IMR-90 (cell line): ENCODE measurements at regions not wholly inside any gene's neighbourhood (a gene's known extent, or its start where the extent isn't known, plus 50 kb on each side); places are given as distances from the start of the nearest gene placed in this dataset.

Experiments used
- ATAC-seq: fragments of 200-7000 bp; cut with Tn5 transposase; 2 replicates; pipeline ENCODE4 v1.9.1; 2020; ENCODE audit warnings: low read depth, mild to moderate bottlenecking, moderate library complexity
- BruUV-seq: library from RNA; stranded (reverse); fragments of 400-500 nt; replicated peaks from 2 replicates; lab custom pipeline; 2021; lab: Mats Ljungman, UMichigan
- CTCF ChIA-PET: fragments of 300-600 bp; formaldehyde crosslinking; extraction: SDS; loops from one replicate; lab custom pipeline; 2021; ENCODE audit warnings: antibody characterized with exemption; lab: Yijun Ruan, JAX
- POLR2A ChIA-PET: fragments of 300-600 bp; sonication (Branson Sonifier 250); formaldehyde crosslinking; loops from one replicate; lab custom pipeline; 2022; ENCODE audit warnings: antibody characterized with exemption; ENCODE audit not compliant: unreplicated experiment; lab: Charles Lee
- DNase-seq: peaks from one replicate; pipeline ENCODE4 v3.0.0; 2013
- H2AFZ ChIP-seq: replicated peaks from 2 replicates; pipeline ENCODE3; 2013; ENCODE audit warnings: low read length, mild to moderate bottlenecking; ENCODE audit not compliant: poor library complexity
- H2AK5ac ChIP-seq: 2 replicates; pipeline ENCODE4 v1.6.1; 2013; ENCODE audit warnings: low read depth, low read length, inconsistent platforms
- H2AK9ac ChIP-seq: replicated peaks from 2 replicates; pipeline ENCODE3; 2013; ENCODE audit warnings: mild to moderate bottlenecking, low read depth, low read length, moderate library complexity; ENCODE audit not compliant: poor library complexity
- H2BK120ac ChIP-seq: 2 replicates; pipeline ENCODE4 v1.6.1; 2013; ENCODE audit warnings: low read depth, low read length, inconsistent platforms
- H2BK15ac ChIP-seq: 3 replicates; pipeline ENCODE4 v1.6.1; 2013; ENCODE audit warnings: low read depth, low read length, inconsistent platforms
- H2BK20ac ChIP-seq: 2 replicates; pipeline ENCODE4 v1.6.1; 2013; ENCODE audit warnings: low read depth, mild to moderate bottlenecking, inconsistent platforms, low read length, moderate library complexity
- H2BK5ac ChIP-seq: 2 replicates; pipeline ENCODE4 v1.6.1; 2013; ENCODE audit warnings: mild to moderate bottlenecking, low read depth, low read length, inconsistent platforms; ENCODE audit not compliant: poor library complexity, severe bottlenecking
- H3K14ac ChIP-seq: replicated peaks from 2 replicates; pipeline ENCODE4 v1.6.1; 2013; ENCODE audit warnings: low read depth, low read length, inconsistent platforms
- H3K18ac ChIP-seq: 2 replicates; pipeline ENCODE4 v1.6.1; 2013; ENCODE audit warnings: low read depth, low read length, control low read depth
- H3K23ac ChIP-seq: 2 replicates; pipeline ENCODE4 v1.6.1; 2013; ENCODE audit warnings: low read depth, low read length, inconsistent platforms
- H3K27ac ChIP-seq: 2 replicates; pipeline ENCODE4 v1.5.1; 2013; ENCODE audit warnings: mild to moderate bottlenecking, control low read depth, low read length; ENCODE audit not compliant: insufficient read depth
- H3K27me3 ChIP-seq: 2 replicates; pipeline ENCODE4 v1.6.1; 2013; ENCODE audit warnings: low read length; ENCODE audit not compliant: control insufficient read depth, insufficient read depth
- H3K36me3 ChIP-seq: 2 replicates; pipeline ENCODE4 v1.6.1; 2013; ENCODE audit warnings: low read length, mixed read lengths; ENCODE audit not compliant: control insufficient read depth, insufficient read depth
- H3K4ac ChIP-seq: 2 replicates; pipeline ENCODE4 v1.6.1; 2013; ENCODE audit warnings: low read depth, low read length, inconsistent platforms
- H3K4me1 ChIP-seq: 2 replicates; pipeline ENCODE4 v1.6.1; 2013; ENCODE audit warnings: low read length, mixed read lengths; ENCODE audit not compliant: control insufficient read depth, insufficient read depth
- H3K4me2 ChIP-seq: 2 replicates; pipeline ENCODE4 v1.6.1; 2013; ENCODE audit warnings: low read depth, mild to moderate bottlenecking, control low read depth, low read length, moderate library complexity
- H3K4me3 ChIP-seq: 2 replicates; pipeline ENCODE4 v1.5.1; 2013; ENCODE audit warnings: low read depth, mild to moderate bottlenecking, control low read depth, low read length, moderate library complexity; ENCODE audit not compliant: insufficient read depth
- H3K56ac ChIP-seq: 2 replicates; pipeline ENCODE4 v1.6.1; 2013; ENCODE audit warnings: low read length, inconsistent platforms; ENCODE audit not compliant: insufficient read depth; ENCODE audit errors: extremely low read depth
- H3K79me1 ChIP-seq, 2 experiments: 2 replicates each; pipeline ENCODE4 v1.6.1; 2013; ENCODE audit warnings: low read length in 2 of 2, inconsistent platforms in 1 of 2, low read depth in 1 of 2
- H3K9ac ChIP-seq: 2 replicates; pipeline ENCODE4 v1.6.1; 2013; ENCODE audit warnings: low read depth, low read length, control low read depth
- H3K9me1 ChIP-seq: 2 replicates; pipeline ENCODE4 v1.6.1; 2013; ENCODE audit warnings: low read length, inconsistent platforms; ENCODE audit not compliant: insufficient read depth
- H3K9me3 ChIP-seq: 2 replicates; pipeline ENCODE4 v1.6.1; 2013; ENCODE audit warnings: low read length; ENCODE audit not compliant: control insufficient read depth, insufficient read depth
- H4K20me1 ChIP-seq: 2 replicates; pipeline ENCODE4 v1.6.1; 2013; ENCODE audit warnings: low read length, inconsistent platforms; ENCODE audit not compliant: insufficient read depth
- H4K5ac ChIP-seq: 2 replicates; pipeline ENCODE4 v1.6.1; 2013; ENCODE audit warnings: mild to moderate bottlenecking, low read depth, low read length, control low read depth
- H4K8ac ChIP-seq, 2 experiments: 2 replicates each; pipeline ENCODE4 v1.6.1; 2013; ENCODE audit warnings: low read depth in 2 of 2, low read length in 2 of 2, control low read depth in 1 of 2, inconsistent platforms in 1 of 2
- H4K91ac ChIP-seq: 2 replicates; pipeline ENCODE4 v1.6.1; 2013; ENCODE audit warnings: low read depth, low read length, inconsistent platforms; ENCODE audit not compliant: insufficient read depth
- BHLHE40 ChIP-seq: fragments of 150-350 bp; IDR thresholded peaks from 2 replicates; pipeline ENCODE4 v1.6.1; 2016; ENCODE audit warnings: mild to moderate bottlenecking, low read depth, low read length
- CEBPB ChIP-seq: IDR thresholded peaks from 2 replicates; pipeline ENCODE4 v1.6.1; 2012; ENCODE audit warnings: low read depth, low read length, improper control_type of control experiment
- FOS ChIP-seq: fragments of 150-350 bp; IDR thresholded peaks from 2 replicates; pipeline ENCODE4 v1.6.1; 2016; ENCODE audit warnings: low read depth, low read length
- MAZ ChIP-seq: IDR thresholded peaks from 2 replicates; pipeline ENCODE4 v1.6.1; 2012; ENCODE audit warnings: low read depth, mild to moderate bottlenecking, low read length, improper control_type of control experiment, moderate library complexity, borderline replicate concordance
- MXI1 ChIP-seq: IDR thresholded peaks from 2 replicates; pipeline ENCODE4 v1.6.1; 2012; ENCODE audit warnings: low read depth, mild to moderate bottlenecking, low read length, moderate library complexity, borderline replicate concordance
- POLR2A ChIP-seq: IDR thresholded peaks from 2 replicates; pipeline ENCODE4 v1.6.1; 2012; ENCODE audit warnings: mild to moderate bottlenecking, low read depth, low read length
- RAD21 ChIP-seq: IDR thresholded peaks from 2 replicates; pipeline ENCODE4 v1.6.1; 2012; ENCODE audit warnings: low read length, improper control_type of control experiment
- RCOR1 ChIP-seq: IDR thresholded peaks from 2 replicates; pipeline ENCODE4 v1.6.1; 2012; ENCODE audit warnings: mild to moderate bottlenecking, low read length, improper control_type of control experiment; ENCODE audit not compliant: insufficient replicate concordance
- RFX5 ChIP-seq: IDR thresholded peaks from 2 replicates; pipeline ENCODE4 v1.8.0; 2012; ENCODE audit warnings: low read depth, mild to moderate bottlenecking, low read length, moderate library complexity
- SMC3 ChIP-seq: fragments of 150-350 bp; IDR thresholded peaks from 2 replicates; pipeline ENCODE4 v1.6.1; 2016; ENCODE audit warnings: low read depth, mild to moderate bottlenecking, antibody characterized with exemption, low read length, moderate library complexity
- WGBS, 2 experiments: methylation state at CpG; one replicate each; pipeline versions ENCODE4 v1.1.5 to v1.1.7; 2013; ENCODE audit warnings: missing lambda C conversion rate in 2 of 2; ENCODE audit not compliant: insufficient read length in 1 of 2; ENCODE audit errors: extremely low coverage in 2 of 2; 5-methylcytosine and 5-hydroxymethylcytosine counted together
- dilution Hi-C: fragments of 300-500 bp; cut with HindIII; formaldehyde crosslinking; loops from one replicate; pipeline ENCODE4 v1.14.3; 2018; ENCODE audit warnings: low sequenced_read_pairs; ENCODE audit not compliant: unreplicated experiment
- in situ Hi-C: fragments of 300-500 bp; cut with MboI; formaldehyde crosslinking; loops from 3 replicates; pipeline ENCODE4 v1.14.3; 2019; ENCODE audit warnings: low sequenced_read_pairs, inconsistent platforms, mixed read lengths
- intact Hi-C: fragments of 100-400 bp; cut with micrococcal nuclease; formaldehyde crosslinking; loops from 2 replicates; pipeline ENCODE4 v1.10.0; 2022
- TF ChIP-seq, protein P1 (sequence below): conservative IDR thresholded peaks from 2 replicates; pipeline ENCODE4 v1.5.1; 2012; ENCODE audit warnings: mild to moderate bottlenecking, low read depth, low read length, improper control_type of control experiment
- TF ChIP-seq, protein P2 (sequence below): fragments of 150-350 bp; IDR thresholded peaks from 2 replicates; pipeline ENCODE4 v1.6.1; 2017; ENCODE audit warnings: mild to moderate bottlenecking, antibody characterized with exemption, low read length, low read depth
- TF ChIP-seq, protein P3 (sequence below): fragments of 150-350 bp; IDR thresholded peaks from 2 replicates; pipeline ENCODE4 v1.6.1; 2016; ENCODE audit warnings: low read depth, mild to moderate bottlenecking, low read length, moderate library complexity, borderline replicate concordance

DNA sequence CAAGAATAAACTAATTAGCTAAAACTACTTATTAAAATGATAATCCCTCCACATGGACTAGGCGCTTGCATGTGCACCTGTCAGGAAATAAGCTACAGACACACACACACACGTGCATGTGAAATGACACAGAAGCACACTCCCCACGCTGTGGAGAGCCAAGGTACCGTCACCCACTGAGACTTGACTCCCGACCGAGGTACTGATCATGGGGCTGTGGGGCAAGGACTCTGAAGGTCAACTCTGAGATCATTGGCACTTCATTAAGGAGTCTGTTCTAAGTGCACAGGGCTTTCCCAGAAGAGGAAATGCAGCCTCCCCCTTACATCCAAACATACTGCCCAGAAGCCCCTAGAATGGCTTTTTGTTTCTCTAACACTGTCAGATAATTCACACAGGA, 264.4 kb upstream of the WWC1 start:
- Histone ChIP-seq H3K4me3 (no peak overlapping the region), H3K56ac (no peak overlapping the region), H4K20me1 (no peaks in the 10 kb centered on the region), H3K14ac (no peak overlapping the region), H3K27ac (no peak overlapping the region), H2AK9ac (no peak overlapping the region), H2BK120ac (no peak overlapping the region), H4K5ac (no peak overlapping the region), H2BK5ac (no peak overlapping the region), H2BK20ac (no peak overlapping the region), H3K4me1 (no peaks in the 10 kb centered on the region), H3K9me1 (no peaks in the 10 kb centered on the region), H3K18ac (no peak overlapping the region), H3K9me3 (no peaks in the 10 kb centered on the region), H2AK5ac (no peak overlapping the region), H3K27me3 (peaks cover 14% of the 10 kb centered on the region), H2BK15ac (no peak overlapping the region), H3K4me2 (no peak overlapping the region), H3K9ac (no peak overlapping the region), H4K91ac (no peak overlapping the region), H3K36me3 (no peaks in the 10 kb centered on the region), H3K4ac (no peak overlapping the region), H3K79me1 (no peaks in the 10 kb centered on the region), H2AFZ (no peak overlapping the region), H3K23ac (no peak overlapping the region), H4K8ac (no peak overlapping the region)
- DNase-seq (no peak), ATAC-seq (no peak)
- TF ChIP-seq MAZ, result no peak
- TF ChIP-seq RFX5, result no peak
- TF ChIP-seq BHLHE40, result no peak
- no peak for TF ChIP-seq SMC3
- TF ChIP-seq RCOR1, result no peak
- TF ChIP-seq, protein P1, sequence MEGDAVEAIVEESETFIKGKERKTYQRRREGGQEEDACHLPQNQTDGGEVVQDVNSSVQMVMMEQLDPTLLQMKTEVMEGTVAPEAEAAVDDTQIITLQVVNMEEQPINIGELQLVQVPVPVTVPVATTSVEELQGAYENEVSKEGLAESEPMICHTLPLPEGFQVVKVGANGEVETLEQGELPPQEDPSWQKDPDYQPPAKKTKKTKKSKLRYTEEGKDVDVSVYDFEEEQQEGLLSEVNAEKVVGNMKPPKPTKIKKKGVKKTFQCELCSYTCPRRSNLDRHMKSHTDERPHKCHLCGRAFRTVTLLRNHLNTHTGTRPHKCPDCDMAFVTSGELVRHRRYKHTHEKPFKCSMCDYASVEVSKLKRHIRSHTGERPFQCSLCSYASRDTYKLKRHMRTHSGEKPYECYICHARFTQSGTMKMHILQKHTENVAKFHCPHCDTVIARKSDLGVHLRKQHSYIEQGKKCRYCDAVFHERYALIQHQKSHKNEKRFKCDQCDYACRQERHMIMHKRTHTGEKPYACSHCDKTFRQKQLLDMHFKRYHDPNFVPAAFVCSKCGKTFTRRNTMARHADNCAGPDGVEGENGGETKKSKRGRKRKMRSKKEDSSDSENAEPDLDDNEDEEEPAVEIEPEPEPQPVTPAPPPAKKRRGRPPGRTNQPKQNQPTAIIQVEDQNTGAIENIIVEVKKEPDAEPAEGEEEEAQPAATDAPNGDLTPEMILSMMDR, result no peak
- TF ChIP-seq, protein P2, sequence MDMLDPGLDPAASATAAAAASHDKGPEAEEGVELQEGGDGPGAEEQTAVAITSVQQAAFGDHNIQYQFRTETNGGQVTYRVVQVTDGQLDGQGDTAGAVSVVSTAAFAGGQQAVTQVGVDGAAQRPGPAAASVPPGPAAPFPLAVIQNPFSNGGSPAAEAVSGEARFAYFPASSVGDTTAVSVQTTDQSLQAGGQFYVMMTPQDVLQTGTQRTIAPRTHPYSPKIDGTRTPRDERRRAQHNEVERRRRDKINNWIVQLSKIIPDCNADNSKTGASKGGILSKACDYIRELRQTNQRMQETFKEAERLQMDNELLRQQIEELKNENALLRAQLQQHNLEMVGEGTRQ, result no peak
- TF ChIP-seq RAD21, result no peak
- no peak for TF ChIP-seq FOS
- TF ChIP-seq MXI1, result no peak
- TF ChIP-seq, protein P3, sequence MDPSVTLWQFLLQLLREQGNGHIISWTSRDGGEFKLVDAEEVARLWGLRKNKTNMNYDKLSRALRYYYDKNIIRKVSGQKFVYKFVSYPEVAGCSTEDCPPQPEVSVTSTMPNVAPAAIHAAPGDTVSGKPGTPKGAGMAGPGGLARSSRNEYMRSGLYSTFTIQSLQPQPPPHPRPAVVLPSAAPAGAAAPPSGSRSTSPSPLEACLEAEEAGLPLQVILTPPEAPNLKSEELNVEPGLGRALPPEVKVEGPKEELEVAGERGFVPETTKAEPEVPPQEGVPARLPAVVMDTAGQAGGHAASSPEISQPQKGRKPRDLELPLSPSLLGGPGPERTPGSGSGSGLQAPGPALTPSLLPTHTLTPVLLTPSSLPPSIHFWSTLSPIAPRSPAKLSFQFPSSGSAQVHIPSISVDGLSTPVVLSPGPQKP, result no peak
- no peak for TF ChIP-seq CEBPB
- no peak for TF ChIP-seq POLR2A
- dilution Hi-C loops (no loop called here), in situ Hi-C loops (no loop called here), intact Hi-C loops (no loop called here)
- ChIA-PET POLR2A (no interaction called here), CTCF (no interaction called here)
- 7% methylated on average over 3 of the region's 6 CpGs; no CpG with 5 or more reads in 1 of the 2 experiments for WGBS, 2 experiments
- BruUV-seq, result no TSS peak
